ENCODE measurements at regions not wholly inside any gene's neighbourhood (a gene's known extent, or its start where the extent isn't known, plus 50 kb on each side); places are given as distances from the start of the nearest gene placed in this dataset.

DNA sequence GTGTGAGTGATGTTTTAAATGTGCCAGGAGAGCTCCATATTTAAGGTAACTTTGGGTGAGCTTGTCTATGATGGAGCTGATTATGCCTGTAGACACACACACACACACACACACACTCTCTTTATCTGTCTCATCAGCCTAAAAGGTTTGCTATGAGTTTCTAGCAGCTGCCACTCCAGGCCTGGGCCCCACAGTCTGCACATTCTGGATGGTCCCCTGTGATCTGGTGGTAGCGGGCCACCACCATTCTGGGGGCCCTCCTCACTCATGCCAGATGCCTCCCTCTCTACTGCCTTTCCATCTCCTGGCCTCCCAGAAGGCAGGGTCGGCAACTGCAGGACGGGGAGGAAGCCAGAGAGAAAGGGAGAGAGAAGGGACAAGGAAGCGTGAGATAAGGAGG is 129.2 kb upstream of the TNR start:
- intact Hi-C loops (cut with DNase I) = no loop called here
- no peak for ATAC-seq
- WGBS (ENCODE audit: insufficient coverage, low coverage, low lambda C conversion rate, missing lambda C conversion rate) = 59% methylated on average over 3 of the region's 4 CpGs

DNA sequence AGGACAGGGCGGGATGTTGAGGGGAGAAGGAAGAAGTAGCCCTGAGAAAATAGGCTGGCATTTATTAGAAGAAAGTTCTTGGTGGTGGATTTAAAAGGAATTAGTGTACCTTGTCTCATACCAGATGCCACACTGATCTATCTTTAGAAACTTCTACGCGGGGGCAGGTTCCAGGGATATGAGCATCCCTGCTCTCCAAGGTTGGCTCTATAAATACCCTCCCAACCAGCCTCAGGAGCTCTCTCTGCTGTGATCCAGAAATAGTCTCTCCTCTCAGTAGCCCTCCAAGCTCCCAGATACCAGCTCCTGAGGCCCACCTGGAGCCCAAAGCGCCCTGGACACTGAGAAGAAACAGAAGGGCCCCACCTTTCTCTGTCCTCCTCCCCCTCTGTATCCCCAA is 128.3 kb upstream of the TNR start:
- intact Hi-C loops (cut with DNase I) = no loop called here
- H3K4me1 ChIP-seq = no peaks in the 10 kb centered on the region
- no peak for ATAC-seq
- H3K27ac ChIP-seq = no peak overlapping the region
- TF ChIP-seq POLR2A (IDR thresholded peaks at IDR 0.05) = no peak
- no peak for TF ChIP-seq CTCF (IDR thresholded peaks at IDR 0.05)
- H3K9me3 ChIP-seq = no peaks in the 10 kb centered on the region
- WGBS (ENCODE audit: insufficient coverage, low coverage, low lambda C conversion rate, missing lambda C conversion rate) = 22% methylated on average over 1 of the region's 4 CpGs
- H3K27me3 ChIP-seq = no peaks in the 10 kb centered on the region
- no peaks in the 10 kb centered on the region for H3K36me3 ChIP-seq
- DNase-seq = no peak
- H3K4me3 ChIP-seq = no peak overlapping the region

More for the DNA sequence above, 129.2 kb upstream of the TNR start:
- DNase-seq = no peak
- H3K4me1 ChIP-seq = no peaks in the 10 kb centered on the region
- TF ChIP-seq CTCF (IDR thresholded peaks at IDR 0.05) = no peak
- no peak for TF ChIP-seq POLR2A (IDR thresholded peaks at IDR 0.05)
- H3K36me3 ChIP-seq = no peaks in the 10 kb centered on the region
- no peak overlapping the region for H3K27ac ChIP-seq
- H3K4me3 ChIP-seq = no peak overlapping the region
- no peaks in the 10 kb centered on the region for H3K9me3 ChIP-seq
- H3K27me3 ChIP-seq = no peaks in the 10 kb centered on the region

DNA sequence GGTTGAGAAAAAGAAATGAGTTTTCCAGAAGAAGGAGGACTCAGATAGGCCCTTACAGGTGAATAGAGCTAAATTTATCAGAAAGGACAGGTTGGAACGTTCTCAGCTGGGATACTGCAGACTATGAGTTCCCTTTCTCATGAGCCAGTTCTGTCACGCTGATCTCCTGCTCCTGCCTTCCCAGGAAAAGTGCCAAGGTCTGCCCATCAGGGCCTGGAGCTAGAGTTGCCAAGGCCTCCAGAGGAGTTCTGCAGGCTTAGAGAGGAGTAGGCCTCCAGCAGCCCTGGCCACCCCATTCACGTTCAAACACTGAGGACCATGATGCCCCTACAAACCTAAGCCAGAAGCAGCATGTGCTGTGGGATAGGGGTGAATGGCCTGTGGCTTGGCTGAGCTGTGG is 126.8 kb upstream of the TNR start:
- no peak for DNase-seq
- H3K4me3 ChIP-seq = no peak overlapping the region
- WGBS (ENCODE audit: insufficient coverage, low coverage, low lambda C conversion rate, missing lambda C conversion rate) = 100% methylated on average over 1 of the region's 3 CpGs
- H3K36me3 ChIP-seq = no peaks in the 10 kb centered on the region
- intact Hi-C loops (cut with DNase I) = no loop called here
- H3K27me3 ChIP-seq = no peaks in the 10 kb centered on the region
- TF ChIP-seq POLR2A (IDR thresholded peaks at IDR 0.05) (no peak), CTCF (IDR thresholded peaks at IDR 0.05) (no peak)
- no peak overlapping the region for H3K27ac ChIP-seq
- no peak for ATAC-seq
- no peaks in the 10 kb centered on the region for H3K4me1 ChIP-seq
- H3K9me3 ChIP-seq = no peaks in the 10 kb centered on the region

DNA sequence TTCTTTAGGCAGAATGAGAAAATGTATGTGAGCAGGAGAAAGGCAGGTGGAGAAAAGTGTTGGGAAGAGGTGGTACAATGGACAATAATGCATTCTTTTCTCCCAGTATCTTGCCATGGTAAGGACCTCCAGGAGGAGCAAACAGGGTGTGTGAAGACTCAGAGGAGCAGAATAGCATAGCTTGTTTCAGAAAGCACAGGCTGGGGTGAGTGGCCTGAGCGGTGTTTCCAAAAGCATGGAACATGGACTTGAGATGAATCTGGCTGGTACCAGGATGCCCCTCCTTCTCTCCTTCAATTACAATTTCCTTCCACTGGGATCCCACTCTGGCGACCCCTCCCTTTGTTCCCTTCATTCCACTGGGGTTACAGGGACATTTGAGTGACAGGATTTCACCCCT is 123.4 kb upstream of the TNR start:
- Histone ChIP-seq H3K36me3 (no peaks in the 10 kb centered on the region), H3K27me3 (no peaks in the 10 kb centered on the region), H3K4me3 (no peak overlapping the region), H3K9me3 (no peaks in the 10 kb centered on the region), H3K27ac (no peak overlapping the region), H3K4me1 (no peaks in the 10 kb centered on the region)
- ATAC-seq = no peak
- TF ChIP-seq CTCF (IDR thresholded peaks at IDR 0.05) = no peak
- TF ChIP-seq POLR2A (IDR thresholded peaks at IDR 0.05) = no peak
- 6% methylated on average over 1 of the region's 2 CpGs for WGBS (ENCODE audit: insufficient coverage, low coverage, low lambda C conversion rate, missing lambda C conversion rate)
- intact Hi-C loops (cut with DNase I) = no loop called here
- no peak for DNase-seq
